GM12878 (cell line): ENCODE measurements at regions not wholly inside any gene's neighbourhood (a gene's known extent, or its start where the extent isn't known, plus 50 kb on each side); places are given as distances from the start of the nearest gene placed in this dataset.

ENCODE experiments used
- ATAC-seq: fragments of 200-7000 bp; cut with Tn5 transposase; 3 replicates; pipeline ENCODE4 v1.9.1; 2020; ENCODE audit warnings: mild to moderate bottlenecking, moderate library complexity
- BruUV-seq: library from RNA; stranded (reverse); fragments of 400-500 nt; replicated peaks from 2 replicates; lab custom pipeline; 2021; lab: Mats Ljungman, UMichigan
- CTCF ChIA-PET: fragments of 300-600 bp; sonication (Branson Sonifier 250); formaldehyde crosslinking; extraction: SDS; loops from one replicate; lab custom pipeline; 2021; ENCODE audit warnings: inconsistent platforms; lab: Yijun Ruan, JAX
- POLR2A ChIA-PET: fragments of 350-600 bp; formaldehyde crosslinking; extraction: SDS; loops from one replicate; lab custom pipeline; 2021; ENCODE audit warnings: inconsistent platforms; lab: Charles Lee
- RAD21 ChIA-PET: fragments of 300-600 bp; sonication (Branson Sonifier 250); formaldehyde crosslinking; loops from one replicate; lab custom pipeline; 2023; ENCODE audit warnings: antibody characterized with exemption; ENCODE audit not compliant: unreplicated experiment; lab: Charles Lee
- SMC1A ChIA-PET: fragments of 300-600 bp; sonication (Branson Sonifier 250); formaldehyde crosslinking; loops from one replicate; lab custom pipeline; 2023; ENCODE audit not compliant: unreplicated experiment, uncharacterized antibody; lab: Charles Lee
- DNase-seq: peaks from one replicate; pipeline ENCODE4 v3.0.0-alpha.2; 2011; ENCODE audit warnings: low read depth, low spot score
- FAIRE-seq: peaks from 3 replicates; lab custom pipeline; 2011; peaks lifted over from hg19 to GRCh38; lab: Jason Lieb, UNC
- H2AFZ ChIP-seq: 2 replicates; pipeline ENCODE4 v1.6.0; 2011; ENCODE audit warnings: low read depth, low read length, control low read depth; ENCODE audit not compliant: control insufficient read depth
- H3K27ac ChIP-seq: 2 replicates; pipeline ENCODE4 v1.5.1; 2011; ENCODE audit warnings: control low read depth; ENCODE audit not compliant: control insufficient read depth, insufficient read depth
- H3K27me3 ChIP-seq, 2 experiments: replicated peaks in 1 of 2; 2 replicates each; pipeline versions ENCODE4 v1.6.0 to v1.6.1; 2011; ENCODE audit warnings: low read length in 1 of 2; ENCODE audit not compliant: control insufficient read depth in 2 of 2, insufficient read depth in 2 of 2
- H3K36me3 ChIP-seq, 2 experiments: 2 replicates each; pipeline ENCODE4 v1.5.1; 2011; ENCODE audit warnings: low read length in 1 of 2; ENCODE audit not compliant: control insufficient read depth in 2 of 2, insufficient read depth in 2 of 2
- H3K4me1 ChIP-seq: 2 replicates; pipeline ENCODE4 v1.6.1; 2011; ENCODE audit warnings: mild to moderate bottlenecking, low read length, moderate library complexity, mixed read lengths; ENCODE audit not compliant: control insufficient read depth, insufficient read depth
- H3K4me2 ChIP-seq: 2 replicates; pipeline ENCODE4 v1.6.0; 2011; ENCODE audit warnings: control low read depth; ENCODE audit not compliant: control insufficient read depth, insufficient read depth
- H3K4me3 ChIP-seq: fragments of 200-600 bp; sonication (generic); 2 replicates; pipeline ENCODE4 v1.5.1; 2016
- H3K79me2 ChIP-seq: 2 replicates; pipeline ENCODE4 v1.6.0; 2011; ENCODE audit warnings: low read length; ENCODE audit not compliant: control insufficient read depth, insufficient read depth
- H3K9ac ChIP-seq: 2 replicates; pipeline ENCODE4 v1.8.0; 2011; ENCODE audit warnings: low read length, control low read depth, mixed read lengths; ENCODE audit not compliant: control insufficient read depth, insufficient read depth
- H3K9me3 ChIP-seq: replicated peaks from 3 replicates; pipeline ENCODE4 v1.5.1; 2011; ENCODE audit warnings: mild to moderate bottlenecking, low read length; ENCODE audit not compliant: control insufficient read depth, insufficient read depth
- H4K20me1 ChIP-seq: 2 replicates; pipeline ENCODE4 v1.6.0; 2011; ENCODE audit not compliant: control insufficient read depth, insufficient read depth
- CBFB ChIP-seq: IDR thresholded peaks from 2 replicates; pipeline ENCODE4 v1.6.1; 2016; ENCODE audit warnings: antibody characterized with exemption, low read depth
- CBX3 ChIP-seq: fragments of 200-600 bp; sonication (generic); IDR thresholded peaks from 2 replicates; pipeline ENCODE4 v1.6.1; 2016; ENCODE audit warnings: low read depth, borderline replicate concordance
- ESRRA ChIP-seq: IDR thresholded peaks from 2 replicates; pipeline ENCODE4 v1.6.1; 2012; ENCODE audit warnings: mild to moderate bottlenecking, low read length, improper control_type of control experiment
- MXI1 ChIP-seq: fragments of 150-350 bp; IDR thresholded peaks from 2 replicates; pipeline ENCODE4 v1.6.1; 2011; ENCODE audit warnings: low read depth, mild to moderate bottlenecking, inconsistent platforms, low read length, improper control_type of control experiment
- SIX5 ChIP-seq: IDR thresholded peaks from 2 replicates; pipeline ENCODE4 v1.6.1; 2011; ENCODE audit warnings: mild to moderate bottlenecking, low read depth, low read length, moderate library complexity; ENCODE audit not compliant: severe bottlenecking
- WRNIP1 ChIP-seq: IDR thresholded peaks from 2 replicates; pipeline ENCODE4 v1.6.1; 2011; ENCODE audit warnings: low read depth, low read length, improper control_type of control experiment, borderline replicate concordance
- ZBTB33 ChIP-seq: fragments of 450-650 bp; IDR thresholded peaks from 2 replicates; pipeline ENCODE4 v1.6.1; 2017; ENCODE audit warnings: mild to moderate bottlenecking
- in situ Hi-C: fragments of 300-500 bp; cut with MboI; formaldehyde crosslinking; loops from 9 replicates; pipeline ENCODE4 v1.14.3; 2018; ENCODE audit warnings: mixed read lengths
- intact Hi-C: fragments of 100-400 bp; cut with micrococcal nuclease; formaldehyde crosslinking; loops from one replicate; pipeline ENCODE4 v1.14.2; 2022; ENCODE audit not compliant: unreplicated experiment
- TF ChIP-seq, protein P1 (sequence below): IDR thresholded peaks from 2 replicates; pipeline ENCODE4 v1.6.1; 2012; ENCODE audit warnings: improper control_type of control experiment, low read depth, low read length; ENCODE audit not compliant: insufficient replicate concordance
- TF ChIP-seq, protein P2 (sequence below): fragments of 450-650 bp; formaldehyde crosslinking; IDR thresholded peaks from 2 replicates; pipeline ENCODE4 v1.4.0; 2020; ENCODE audit warnings: mild to moderate bottlenecking, moderate library complexity

DNA sequence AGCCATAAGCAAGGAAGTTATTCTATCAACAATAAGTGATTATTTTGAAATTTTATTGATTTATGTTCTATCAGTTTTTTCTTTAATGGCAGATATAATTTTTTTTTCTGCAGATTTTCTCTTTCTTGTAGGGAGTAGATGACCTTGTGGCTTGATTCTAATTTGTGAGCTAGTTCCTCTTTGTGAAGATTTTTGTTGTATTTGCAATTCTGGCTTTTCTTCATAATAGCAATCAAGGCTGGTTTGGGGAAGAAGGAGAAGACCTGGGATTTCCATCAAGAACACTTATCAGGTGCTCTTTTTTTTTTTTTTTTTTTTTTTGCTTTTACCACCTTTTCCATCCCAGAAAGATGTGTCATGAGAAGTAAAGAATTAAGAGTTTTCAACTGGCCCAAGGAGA, 324.2 kb upstream of the MAN1A1 start:
- intact Hi-C loops (no loop called here), in situ Hi-C loops (no loop called here)
- Histone ChIP-seq H3K27me3 (no peaks in the 10 kb centered on the region; a peak in 1 of 4 replicates), H4K20me1 (no peaks in the 10 kb centered on the region), H3K9me3 (no peaks in the 10 kb centered on the region), H3K27ac (no peak overlapping the region), H3K36me3 (no peaks in the 10 kb centered on the region), H3K79me2 (no peaks in the 10 kb centered on the region), H3K9ac (no peak overlapping the region), H3K4me1 (no peaks in the 10 kb centered on the region), H2AFZ (no peak overlapping the region), H3K4me3 (no peak overlapping the region), H3K4me2 (no peak overlapping the region)
- no TSS peak for BruUV-seq
- SMC1A ChIA-PET: interaction anchor here (0.6 kb wide), 1 partner anchor 212 kb away, joined by 3 read pairs; no protein-coding TSS in a partner anchor
- POLR2A ChIA-PET: interaction anchor here (0.6 to 0.7 kb wide), 2 partner anchors 339 to 1272 kb away, joined by 4 to 5 read pairs; no protein-coding TSS in a partner anchor
- CTCF ChIA-PET: no interaction called here
- RAD21 ChIA-PET: interaction anchor here (0.7 kb wide), 1 partner anchor 50 kb away, joined by 3 read pairs; no protein-coding TSS in a partner anchor
- ATAC-seq: no peak
- no peak for DNase-seq
- FAIRE-seq: no peak
- TF ChIP-seq CBX3 (no peak), ZBTB33 (no peak), CBFB (no peak), MXI1 (no peak), ESRRA (no peak), SIX5 (no peak), WRNIP1 (no peak)
- TF ChIP-seq, protein P1, sequence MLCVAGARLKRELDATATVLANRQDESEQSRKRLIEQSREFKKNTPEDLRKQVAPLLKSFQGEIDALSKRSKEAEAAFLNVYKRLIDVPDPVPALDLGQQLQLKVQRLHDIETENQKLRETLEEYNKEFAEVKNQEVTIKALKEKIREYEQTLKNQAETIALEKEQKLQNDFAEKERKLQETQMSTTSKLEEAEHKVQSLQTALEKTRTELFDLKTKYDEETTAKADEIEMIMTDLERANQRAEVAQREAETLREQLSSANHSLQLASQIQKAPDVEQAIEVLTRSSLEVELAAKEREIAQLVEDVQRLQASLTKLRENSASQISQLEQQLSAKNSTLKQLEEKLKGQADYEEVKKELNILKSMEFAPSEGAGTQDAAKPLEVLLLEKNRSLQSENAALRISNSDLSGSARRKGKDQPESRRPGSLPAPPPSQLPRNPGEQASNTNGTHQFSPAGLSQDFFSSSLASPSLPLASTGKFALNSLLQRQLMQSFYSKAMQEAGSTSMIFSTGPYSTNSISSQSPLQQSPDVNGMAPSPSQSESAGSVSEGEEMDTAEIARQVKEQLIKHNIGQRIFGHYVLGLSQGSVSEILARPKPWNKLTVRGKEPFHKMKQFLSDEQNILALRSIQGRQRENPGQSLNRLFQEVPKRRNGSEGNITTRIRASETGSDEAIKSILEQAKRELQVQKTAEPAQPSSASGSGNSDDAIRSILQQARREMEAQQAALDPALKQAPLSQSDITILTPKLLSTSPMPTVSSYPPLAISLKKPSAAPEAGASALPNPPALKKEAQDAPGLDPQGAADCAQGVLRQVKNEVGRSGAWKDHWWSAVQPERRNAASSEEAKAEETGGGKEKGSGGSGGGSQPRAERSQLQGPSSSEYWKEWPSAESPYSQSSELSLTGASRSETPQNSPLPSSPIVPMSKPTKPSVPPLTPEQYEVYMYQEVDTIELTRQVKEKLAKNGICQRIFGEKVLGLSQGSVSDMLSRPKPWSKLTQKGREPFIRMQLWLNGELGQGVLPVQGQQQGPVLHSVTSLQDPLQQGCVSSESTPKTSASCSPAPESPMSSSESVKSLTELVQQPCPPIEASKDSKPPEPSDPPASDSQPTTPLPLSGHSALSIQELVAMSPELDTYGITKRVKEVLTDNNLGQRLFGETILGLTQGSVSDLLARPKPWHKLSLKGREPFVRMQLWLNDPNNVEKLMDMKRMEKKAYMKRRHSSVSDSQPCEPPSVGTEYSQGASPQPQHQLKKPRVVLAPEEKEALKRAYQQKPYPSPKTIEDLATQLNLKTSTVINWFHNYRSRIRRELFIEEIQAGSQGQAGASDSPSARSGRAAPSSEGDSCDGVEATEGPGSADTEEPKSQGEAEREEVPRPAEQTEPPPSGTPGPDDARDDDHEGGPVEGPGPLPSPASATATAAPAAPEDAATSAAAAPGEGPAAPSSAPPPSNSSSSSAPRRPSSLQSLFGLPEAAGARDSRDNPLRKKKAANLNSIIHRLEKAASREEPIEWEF: no peak
- TF ChIP-seq, protein P2, sequence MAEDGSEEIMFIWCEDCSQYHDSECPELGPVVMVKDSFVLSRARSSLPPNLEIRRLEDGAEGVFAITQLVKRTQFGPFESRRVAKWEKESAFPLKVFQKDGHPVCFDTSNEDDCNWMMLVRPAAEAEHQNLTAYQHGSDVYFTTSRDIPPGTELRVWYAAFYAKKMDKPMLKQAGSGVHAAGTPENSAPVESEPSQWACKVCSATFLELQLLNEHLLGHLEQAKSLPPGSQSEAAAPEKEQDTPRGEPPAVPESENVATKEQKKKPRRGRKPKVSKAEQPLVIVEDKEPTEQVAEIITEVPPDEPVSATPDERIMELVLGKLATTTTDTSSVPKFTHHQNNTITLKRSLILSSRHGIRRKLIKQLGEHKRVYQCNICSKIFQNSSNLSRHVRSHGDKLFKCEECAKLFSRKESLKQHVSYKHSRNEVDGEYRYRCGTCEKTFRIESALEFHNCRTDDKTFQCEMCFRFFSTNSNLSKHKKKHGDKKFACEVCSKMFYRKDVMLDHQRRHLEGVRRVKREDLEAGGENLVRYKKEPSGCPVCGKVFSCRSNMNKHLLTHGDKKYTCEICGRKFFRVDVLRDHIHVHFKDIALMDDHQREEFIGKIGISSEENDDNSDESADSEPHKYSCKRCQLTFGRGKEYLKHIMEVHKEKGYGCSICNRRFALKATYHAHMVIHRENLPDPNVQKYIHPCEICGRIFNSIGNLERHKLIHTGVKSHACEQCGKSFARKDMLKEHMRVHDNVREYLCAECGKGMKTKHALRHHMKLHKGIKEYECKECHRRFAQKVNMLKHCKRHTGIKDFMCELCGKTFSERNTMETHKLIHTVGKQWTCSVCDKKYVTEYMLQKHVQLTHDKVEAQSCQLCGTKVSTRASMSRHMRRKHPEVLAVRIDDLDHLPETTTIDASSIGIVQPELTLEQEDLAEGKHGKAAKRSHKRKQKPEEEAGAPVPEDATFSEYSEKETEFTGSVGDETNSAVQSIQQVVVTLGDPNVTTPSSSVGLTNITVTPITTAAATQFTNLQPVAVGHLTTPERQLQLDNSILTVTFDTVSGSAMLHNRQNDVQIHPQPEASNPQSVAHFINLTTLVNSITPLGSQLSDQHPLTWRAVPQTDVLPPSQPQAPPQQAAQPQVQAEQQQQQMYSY: no peak
